H9 (cell line): ENCODE measurements at regions not wholly inside any gene's neighbourhood (a gene's known extent, or its start where the extent isn't known, plus 50 kb on each side); places are given as distances from the start of the nearest gene placed in this dataset.

Experiments
- DNase-seq: peaks from one replicate; pipeline ENCODE4 v3.0.0-alpha.2; 2017
- H2AFZ ChIP-seq: one replicate; pipeline ENCODE4 v1.6.1; 2013; ENCODE audit warnings: mild to moderate bottlenecking, low read length, control low read depth, moderate library complexity
- H2AK5ac ChIP-seq: 2 replicates; pipeline ENCODE4 v1.6.1; 2013; ENCODE audit warnings: low read length, control low read depth, mixed read lengths; ENCODE audit not compliant: insufficient read length
- H2BK120ac ChIP-seq: one replicate; pipeline ENCODE4 v1.6.1; 2013; ENCODE audit warnings: low read depth, mild to moderate bottlenecking, low read length, control low read depth, inconsistent platforms; ENCODE audit not compliant: poor library complexity, severe bottlenecking
- H2BK12ac ChIP-seq: 2 replicates; pipeline ENCODE4 v1.6.1; 2013; ENCODE audit warnings: low read length, control low read depth, mixed read lengths, low read depth; ENCODE audit not compliant: insufficient read length
- H2BK15ac ChIP-seq: 2 replicates; pipeline ENCODE4 v1.6.1; 2013; ENCODE audit warnings: low read depth, low read length, control low read depth
- H2BK20ac ChIP-seq: one replicate; pipeline ENCODE4 v1.6.1; 2013; ENCODE audit warnings: low read depth, mild to moderate bottlenecking, low read length, control low read depth, inconsistent platforms; ENCODE audit not compliant: poor library complexity, severe bottlenecking
- H2BK5ac ChIP-seq: 2 replicates; pipeline ENCODE4 v1.6.1; 2013; ENCODE audit warnings: low read length, control low read depth, mixed read lengths; ENCODE audit not compliant: insufficient read length
- H3K14ac ChIP-seq: 2 replicates; pipeline ENCODE4 v1.6.1; 2013; ENCODE audit warnings: low read length, control low read depth; ENCODE audit not compliant: insufficient read depth
- H3K18ac ChIP-seq: 2 replicates; pipeline ENCODE4 v1.6.1; 2013; ENCODE audit warnings: low read depth, mild to moderate bottlenecking, mixed read lengths, low read length, control low read depth; ENCODE audit not compliant: insufficient read length
- H3K23ac ChIP-seq: 2 replicates; pipeline ENCODE4 v1.6.1; 2013; ENCODE audit warnings: low read length, control low read depth, mixed read lengths, low read depth; ENCODE audit not compliant: insufficient read length
- H3K23me2 ChIP-seq: 2 replicates; pipeline ENCODE4 v1.6.1; 2013; ENCODE audit warnings: low read depth, mild to moderate bottlenecking, mixed read lengths, low read length, control low read depth; ENCODE audit not compliant: insufficient read length, poor library complexity, severe bottlenecking
- H3K27ac ChIP-seq: 2 replicates; pipeline ENCODE4 v1.5.1; 2013; ENCODE audit warnings: low read length, control low read depth, mixed read lengths, low read depth; ENCODE audit not compliant: insufficient read length
- H3K27me3 ChIP-seq: 2 replicates; pipeline ENCODE4 v1.6.1; 2013; ENCODE audit warnings: low read length, control low read depth, inconsistent platforms; ENCODE audit not compliant: insufficient read depth
- H3K4ac ChIP-seq: 2 replicates; pipeline ENCODE4 v1.6.1; 2013; ENCODE audit warnings: low read depth, mild to moderate bottlenecking, control low read depth, inconsistent platforms, low read length, moderate library complexity
- H3K4me1 ChIP-seq: 2 replicates; pipeline ENCODE4 v1.6.1; 2013; ENCODE audit warnings: low read length, control low read depth, inconsistent platforms; ENCODE audit not compliant: insufficient read depth
- H3K4me2 ChIP-seq: 2 replicates; pipeline ENCODE4 v1.6.1; 2013; ENCODE audit warnings: low read length, control low read depth, mixed read lengths; ENCODE audit not compliant: insufficient read length, insufficient read depth
- H3K56ac ChIP-seq: 2 replicates; pipeline ENCODE4 v1.6.1; 2013; ENCODE audit warnings: low read depth, mild to moderate bottlenecking, mixed read lengths, low read length, control low read depth; ENCODE audit not compliant: insufficient read length
- H3K79me1 ChIP-seq: 2 replicates; pipeline ENCODE4 v1.6.1; 2013; ENCODE audit warnings: low read depth, mild to moderate bottlenecking, moderate library complexity, low read length, control low read depth, inconsistent platforms; ENCODE audit not compliant: insufficient read depth, poor library complexity, severe bottlenecking
- H3K79me2 ChIP-seq: 2 replicates; pipeline ENCODE4 v1.6.1; 2013; ENCODE audit warnings: low read length, control low read depth, inconsistent platforms; ENCODE audit not compliant: insufficient read depth
- H3K9ac ChIP-seq: 2 replicates; pipeline ENCODE4 v1.6.1; 2013; ENCODE audit warnings: low read length, control low read depth, mixed read lengths; ENCODE audit not compliant: insufficient read length; ENCODE audit errors: extremely low read depth
- H3K9me3 ChIP-seq: one replicate; pipeline ENCODE4 v1.6.1; 2013; ENCODE audit warnings: low read depth, low read length, inconsistent platforms; ENCODE audit not compliant: control insufficient read depth
- H3T11ph ChIP-seq: one replicate; pipeline ENCODE4 v1.6.1; 2013; ENCODE audit warnings: mild to moderate bottlenecking, low read length, control low read depth, inconsistent platforms
- H4K20me1 ChIP-seq: one replicate; pipeline ENCODE4 v1.6.1; 2013; ENCODE audit not compliant: control insufficient read depth, insufficient read length, insufficient read depth
- H4K5ac ChIP-seq: 2 replicates; pipeline ENCODE4 v1.6.1; 2013; ENCODE audit warnings: low read depth, mild to moderate bottlenecking, mixed read lengths, low read length, control low read depth; ENCODE audit not compliant: insufficient read length
- H4K8ac ChIP-seq: replicated peaks from 2 replicates; pipeline ENCODE4 v1.6.1; 2013; ENCODE audit warnings: low read length, control low read depth, mixed read lengths, low read depth; ENCODE audit not compliant: insufficient read length
- H4K91ac ChIP-seq: 2 replicates; pipeline ENCODE4 v1.6.1; 2013; ENCODE audit warnings: low read depth, mild to moderate bottlenecking, moderate library complexity, mixed read lengths, low read length, control low read depth; ENCODE audit not compliant: insufficient read length
- H3K27ac Mint-ChIP-seq, 3 experiments: 2 replicates in 2 of 3; 3 replicates in 1 of 3; pipeline ENCODE4 v1.8.0; 2020 to 2021; ENCODE audit warnings: mixed read lengths in 3 of 3, mild to moderate bottlenecking in 1 of 3, moderate library complexity in 1 of 3
- H3K27me3 Mint-ChIP-seq: 2 replicates; pipeline ENCODE4 v1.8.0; 2021; ENCODE audit warnings: low read depth, mild to moderate bottlenecking, moderate library complexity, mixed read lengths
- H3K36me3 Mint-ChIP-seq, 3 experiments: 2 replicates in 2 of 3; 3 replicates in 1 of 3; pipeline ENCODE4 v1.8.0; 2020 to 2021; ENCODE audit warnings: low read depth in 3 of 3, mixed read lengths in 3 of 3; ENCODE audit not compliant: insufficient read depth in 1 of 3
- H3K4me1 Mint-ChIP-seq, 2 experiments: 2 replicates each; pipeline ENCODE4 v1.8.0; 2020; ENCODE audit warnings: mixed read lengths in 2 of 2
- H3K4me3 Mint-ChIP-seq, 2 experiments: 2 replicates in 1 of 2; 3 replicates in 1 of 2; pipeline ENCODE4 v1.8.0; 2020 to 2021; ENCODE audit warnings: mild to moderate bottlenecking in 2 of 2, mixed read lengths in 2 of 2, moderate library complexity in 1 of 2
- H3K9me3 Mint-ChIP-seq, 2 experiments: 2 replicates in 1 of 2; 3 replicates in 1 of 2; pipeline ENCODE4 v1.8.0; 2020; ENCODE audit warnings: mild to moderate bottlenecking in 2 of 2, mixed read lengths in 2 of 2, moderate library complexity in 1 of 2
- CTCF ChIP-seq: fragments of 200-600 bp; sonication (generic); conservative IDR thresholded peaks from 3 replicates; pipeline ENCODE4 v1.8.0; 2021; ENCODE audit warnings: antibody characterized with exemption, mild to moderate bottlenecking
- WGBS: extraction: QIAGEN DNeasy Blood & Tissue Kit; methylation state at CpG from one replicate; pipeline ENCODE4 v1.1.7; 2013; ENCODE audit warnings: missing lambda C conversion rate, low lambda C conversion rate, mixed read lengths; ENCODE audit not compliant: insufficient read length; ENCODE audit errors: extremely low coverage; 5-methylcytosine and 5-hydroxymethylcytosine counted together

- Histone ChIP-seq H3K4me2 (no peak overlapping the region), H3K79me1 (no peaks in the 10 kb centered on the region), H2BK5ac (no peak overlapping the region), H3K56ac (no peak overlapping the region), H3K14ac (no peak overlapping the region), H3K27me3 (no peaks in the 10 kb centered on the region), H2BK120ac (no peak overlapping the region), H4K8ac (no peak overlapping the region), H4K5ac (no peak overlapping the region), H3K27ac (no peak overlapping the region), H3K18ac (no peak overlapping the region), H3K9me3 (peaks cover 10% of the 10 kb centered on the region), H2AK5ac (no peak overlapping the region), H3T11ph (no peak overlapping the region), H3K4me1 (no peaks in the 10 kb centered on the region), H3K23ac (no peak overlapping the region), H2BK20ac (no peak overlapping the region), H2BK15ac (no peak overlapping the region), H4K20me1 (no peaks in the 10 kb centered on the region), H2AFZ (no peak overlapping the region), H4K91ac (no peak overlapping the region), H3K79me2 (no peaks in the 10 kb centered on the region), H3K23me2 (no peaks in the 10 kb centered on the region), H2BK12ac (no peak overlapping the region), H3K9ac (no peak overlapping the region), H3K4ac (no peak overlapping the region)
- WGBS, result no CpG with 5 or more reads among the region's 6 CpGs
- Mint-ChIP-seq H3K4me1 (peaks cover 10 to 11% of the 10 kb centered on the region in 2 experiments), H3K4me3 (no peak overlapping the region), H3K36me3 (peaks cover 2 to 20% (median 4%) of the 10 kb centered on the region in 3 experiments; a peak in 5 of 7 replicates), H3K27me3 (peaks cover 6% of the 10 kb centered on the region), H3K9me3 (peaks cover 16 to 31% of the 10 kb centered on the region in 2 experiments; a peak in 4 of 5 replicates), H3K27ac (no peak overlapping the region)
- no peak for TF ChIP-seq CTCF
- DNase-seq, result no peak
Measured at GRCh38 chr14:98366429-98366828, 905.6 kb downstream of the BCL11B start.
